Activated T-helper 1 cell treated with anti-CD3 and anti-CD28 coated beads, Interleukin-12 subunit alpha, Interleukin-12 subunit beta, Interleukin-2, Interleukin-4 antibody, amounts not matched to agents 30 ng/mL and 10 ng/mL and 1 ng/mL, durations not matched to agents 14 hours and 24 hours and 36 hours (primary cell): ENCODE measurements at regions not wholly inside any gene's neighbourhood (a gene's known extent, or its start where the extent isn't known, plus 50 kb on each side); places are given as distances from the start of the nearest gene placed in this dataset.
A peak's percentile ranks its signal among the peaks of the same experiment; 100 is the strongest.
"Not testable (repeated sequence)": the region's sequence is repeated elsewhere in the genome, so short reads cannot be mapped to it uniquely, and the experiment has no call there.

ENCODE experiments used
- DNase-seq: peaks from one replicate; pipeline ENCODE4 v3.0.0; 2021; ENCODE audit warnings: low spot score
- H3K27ac Mint-ChIP-seq: one replicate; pipeline ENCODE4 v1.8.0; 2021; ENCODE audit warnings: mild to moderate bottlenecking, mixed read lengths
- H3K27me3 Mint-ChIP-seq: one replicate; pipeline ENCODE4 v1.8.0; 2022; ENCODE audit warnings: mild to moderate bottlenecking, moderate library complexity, mixed read lengths; ENCODE audit not compliant: insufficient read depth
- H3K36me3 Mint-ChIP-seq: one replicate; pipeline ENCODE4 v1.8.0; 2021; ENCODE audit warnings: low read depth, mixed read lengths
- H3K4me1 Mint-ChIP-seq: one replicate; pipeline ENCODE4 v1.8.0; 2021; ENCODE audit warnings: low read depth, mixed read lengths
- H3K4me3 Mint-ChIP-seq: one replicate; pipeline ENCODE4 v1.8.0; 2021; ENCODE audit warnings: mild to moderate bottlenecking, moderate library complexity, mixed read lengths
- H3K9me3 Mint-ChIP-seq: one replicate; pipeline ENCODE4 v1.8.0; 2021; ENCODE audit warnings: mixed read lengths
- intact Hi-C: fragments of 100-400 bp; cut with micrococcal nuclease; formaldehyde crosslinking; loops from one replicate; pipeline ENCODE4 v1.15.1; 2024

DNA sequence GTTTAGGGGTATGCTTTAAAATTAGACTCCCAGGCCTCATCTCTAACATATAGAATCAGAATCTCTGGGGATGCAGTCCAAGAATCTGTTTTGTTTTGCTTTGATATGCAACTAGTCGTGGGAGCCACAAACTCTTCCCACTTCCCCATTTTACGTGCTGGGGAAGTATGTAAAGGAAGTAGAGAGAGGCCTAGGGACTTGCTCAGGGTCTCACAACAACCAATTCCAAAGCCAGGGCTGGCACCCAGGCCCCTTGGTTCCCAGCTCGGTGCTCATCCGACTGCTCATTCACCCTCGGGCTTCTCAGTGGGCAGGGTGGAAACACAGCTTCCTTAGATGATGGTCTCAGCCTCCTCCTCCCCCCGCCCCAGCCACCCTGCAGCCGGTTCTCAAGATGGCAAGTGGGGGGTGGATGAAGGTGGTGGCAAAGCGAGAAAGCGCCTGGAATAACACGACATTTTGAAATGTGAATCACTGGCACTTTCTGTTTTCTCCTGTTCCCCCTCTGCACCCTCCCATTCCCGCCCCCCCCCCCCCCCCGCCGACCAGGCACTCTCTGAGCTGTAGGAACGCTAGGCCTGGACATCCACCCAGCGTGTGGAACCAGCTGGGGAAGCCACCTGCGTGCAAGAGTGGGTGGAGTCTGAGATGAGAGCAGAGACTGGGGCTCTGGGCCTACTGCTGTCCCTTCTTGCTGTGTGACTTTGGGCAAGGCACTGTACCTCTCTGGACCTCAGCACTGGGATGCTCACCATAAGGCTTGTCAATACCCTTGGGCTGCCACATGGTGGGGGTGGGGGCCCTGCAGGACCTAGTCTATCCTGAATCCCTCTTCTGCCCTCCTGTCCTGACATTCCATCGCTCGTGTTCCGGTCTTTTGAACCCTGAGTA is 214.5 kb downstream of the RPLP1 start:
- intact Hi-C loops, result no loop called here
- Mint-ChIP-seq H3K27ac (no peak overlapping the region), H3K4me3 (no peak overlapping the region), H3K36me3 (no peaks in the 10 kb centered on the region), H3K4me1 (peaks cover 16% of the 10 kb centered on the region), H3K9me3 (no peaks in the 10 kb centered on the region), H3K27me3 (peaks cover 2% of the 10 kb centered on the region)
- DNase-seq, result no peak

DNA sequence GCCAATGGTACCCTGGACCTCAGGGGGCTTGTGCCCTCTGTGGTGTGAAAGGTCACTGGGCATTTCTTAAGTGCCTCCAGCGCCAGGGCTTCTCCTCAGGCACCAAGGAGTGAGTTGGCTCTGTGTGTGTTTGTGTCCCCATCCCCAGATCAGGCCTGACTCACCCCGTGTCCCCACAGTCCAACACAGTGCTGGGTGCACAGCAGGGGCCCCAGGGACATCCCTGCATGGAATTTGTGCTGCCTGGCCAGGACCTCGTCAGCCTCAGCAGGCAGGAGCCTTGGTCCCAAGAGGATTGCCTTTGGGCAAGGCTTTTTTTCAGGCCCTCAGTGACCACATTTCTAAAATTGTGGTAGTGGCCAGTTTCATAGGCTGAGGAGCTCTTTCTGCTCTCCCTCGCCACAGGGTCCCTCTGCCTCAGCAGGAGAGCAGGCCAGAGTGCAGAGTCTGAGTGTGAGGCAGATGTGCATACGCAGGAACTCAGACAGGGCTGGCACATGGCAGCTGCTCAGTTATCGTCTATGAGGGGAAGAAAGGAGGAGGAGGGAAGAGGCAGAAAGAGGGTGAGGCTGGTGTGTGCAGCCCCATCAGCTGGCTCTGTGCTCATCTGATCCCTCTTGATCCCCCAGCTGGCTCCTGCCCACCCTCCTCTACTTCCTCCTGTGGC is 215.6 kb downstream of the RPLP1 start:
- Mint-ChIP-seq H3K4me3 (no peak overlapping the region), H3K9me3 (no peaks in the 10 kb centered on the region), H3K4me1 (peaks cover 16% of the 10 kb centered on the region), H3K27ac (no peak overlapping the region), H3K36me3 (no peaks in the 10 kb centered on the region), H3K27me3 (peaks cover 3% of the 10 kb centered on the region)
- no peak for DNase-seq
- intact Hi-C loops, result no loop called here

DNA sequence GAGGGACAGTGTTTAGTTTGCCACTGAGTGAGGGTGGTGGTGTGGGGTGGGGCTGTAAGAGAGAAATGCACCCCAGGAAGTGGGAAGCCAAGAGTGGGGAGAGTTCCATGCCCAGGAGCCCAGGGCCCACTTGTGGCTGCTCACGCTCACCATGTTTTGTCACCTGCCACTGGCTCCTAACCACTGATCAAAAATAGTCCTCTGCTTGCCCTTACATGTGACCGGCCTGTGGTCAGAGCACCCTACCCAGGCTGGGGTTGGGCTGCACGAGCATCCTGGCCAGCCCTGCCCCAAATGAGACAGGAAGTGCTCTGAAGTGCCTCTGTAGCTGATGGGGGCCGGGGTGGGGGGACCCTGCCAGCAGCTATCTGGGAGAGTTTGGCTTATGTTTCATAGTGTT is 216.3 kb downstream of the RPLP1 start:
- no peak for DNase-seq
- peaks cover 7% of the 10 kb centered on the region for H3K27me3 Mint-ChIP-seq
- peaks cover 16% of the 10 kb centered on the region for H3K4me1 Mint-ChIP-seq
- H3K27ac Mint-ChIP-seq, result peak overlapping the region; percentile 16
- no peaks in the 10 kb centered on the region for H3K9me3 Mint-ChIP-seq
- H3K4me3 Mint-ChIP-seq, result no peak overlapping the region
- intact Hi-C loops, result no loop called here
- no peaks in the 10 kb centered on the region for H3K36me3 Mint-ChIP-seq

DNA sequence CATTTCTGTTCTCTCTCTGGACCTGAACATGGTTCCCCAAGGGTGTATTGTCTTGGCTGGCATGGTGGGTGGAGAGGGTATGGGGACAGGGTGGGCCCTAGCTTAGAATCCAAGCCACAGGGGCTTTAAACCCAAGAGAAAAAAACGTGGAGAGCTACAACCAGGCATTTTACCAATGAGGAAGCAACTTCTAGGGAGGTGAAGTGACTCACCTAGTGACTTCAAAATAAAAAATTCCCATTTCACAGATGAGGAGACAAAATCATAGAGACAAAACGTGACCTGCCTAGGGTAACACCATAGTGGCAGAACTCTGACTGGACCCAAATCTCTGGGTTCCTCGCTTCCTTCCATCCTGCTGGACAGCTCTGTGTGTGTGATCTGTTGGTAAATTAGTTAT is 216.8 kb downstream of the RPLP1 start:
- no peaks in the 10 kb centered on the region for H3K9me3 Mint-ChIP-seq
- peaks cover 16% of the 10 kb centered on the region for H3K4me1 Mint-ChIP-seq
- H3K36me3 Mint-ChIP-seq, result no peaks in the 10 kb centered on the region
- H3K27ac Mint-ChIP-seq, result no peak overlapping the region
- peaks cover 7% of the 10 kb centered on the region for H3K27me3 Mint-ChIP-seq
- intact Hi-C loops, result no loop called here
- H3K4me3 Mint-ChIP-seq, result no peak overlapping the region
- DNase-seq, result no peak

DNA sequence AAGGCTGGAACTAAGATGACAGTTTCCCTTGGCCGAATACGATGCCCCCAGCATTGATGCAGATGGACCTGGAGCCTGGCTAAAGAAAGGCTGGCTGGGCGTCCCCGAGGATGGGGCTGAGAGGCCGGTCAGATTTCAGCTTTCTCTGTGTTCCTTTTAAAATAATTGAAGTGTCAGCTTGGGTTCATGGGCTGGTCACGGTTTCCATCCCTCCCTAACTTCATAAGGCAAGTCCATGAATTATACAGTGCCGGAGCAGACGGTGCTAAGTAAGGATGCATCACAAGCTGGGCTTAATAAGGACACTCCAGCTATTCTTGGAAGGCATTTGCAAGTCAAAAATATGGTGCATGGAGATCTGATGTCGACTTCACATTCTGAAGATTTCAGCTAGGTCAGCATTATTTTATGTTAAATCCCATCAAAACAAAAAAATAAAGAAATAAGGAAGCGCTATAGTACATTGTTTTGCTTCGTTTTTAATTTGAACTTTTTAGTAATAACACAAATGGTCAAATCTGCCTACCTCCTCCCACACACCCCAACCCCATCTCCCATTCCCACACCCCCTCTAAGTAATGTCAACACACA is 220.8 kb downstream of the RPLP1 start:
- H3K4me3 Mint-ChIP-seq, result no peak overlapping the region
- H3K36me3 Mint-ChIP-seq, result no peaks in the 10 kb centered on the region
- no peak overlapping the region for H3K27ac Mint-ChIP-seq
- no peaks in the 10 kb centered on the region for H3K9me3 Mint-ChIP-seq
- intact Hi-C loops, result no loop called here
- peaks cover 10% of the 10 kb centered on the region for H3K4me1 Mint-ChIP-seq
- no peak for DNase-seq
- H3K27me3 Mint-ChIP-seq, result peaks cover 22% of the 10 kb centered on the region

DNA sequence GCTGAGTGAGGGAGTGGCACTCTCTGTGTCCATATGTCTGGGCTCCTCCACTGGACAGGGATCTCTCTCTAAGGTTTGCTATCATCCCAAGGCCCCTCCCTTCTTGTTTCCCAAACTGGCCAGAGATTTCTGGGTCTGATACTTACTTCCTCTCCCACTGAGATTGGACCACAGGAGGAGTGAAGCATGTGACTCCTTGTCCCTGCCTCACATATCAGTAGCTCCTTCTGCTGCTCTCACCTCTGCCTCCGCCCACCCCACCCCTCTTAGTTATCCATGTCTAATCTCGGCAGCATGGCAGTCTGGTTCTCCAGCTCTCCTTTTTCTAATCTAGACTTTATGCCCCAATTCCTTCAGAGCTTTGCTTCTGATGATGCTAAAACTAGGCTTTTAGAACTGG is 223.1 kb downstream of the RPLP1 start:
- Mint-ChIP-seq H3K27me3 (peaks cover 26% of the 10 kb centered on the region), H3K36me3 (no peaks in the 10 kb centered on the region)
- intact Hi-C loops, result no loop called here

DNA sequence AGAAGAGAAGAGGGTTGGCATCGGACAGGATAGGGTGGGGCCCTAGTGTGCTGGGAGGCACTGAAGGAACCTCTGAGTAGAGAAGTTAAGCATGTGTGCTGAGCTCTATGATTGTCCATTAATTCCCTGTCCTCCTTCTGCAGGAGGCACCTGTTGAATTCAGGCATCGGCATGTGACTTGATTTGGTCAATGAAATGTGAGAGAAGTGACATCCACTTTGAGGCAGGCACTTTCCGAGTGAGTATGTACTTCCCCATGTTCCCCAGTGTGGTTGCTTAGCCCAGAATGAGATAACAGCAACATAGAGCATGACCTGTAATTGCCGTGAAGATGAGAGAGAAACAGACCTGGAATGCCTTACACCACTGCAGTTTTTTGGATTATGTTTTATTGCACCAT is 224.8 kb downstream of the RPLP1 start:
- no peak overlapping the region for H3K4me3 Mint-ChIP-seq
- no peak overlapping the region for H3K27ac Mint-ChIP-seq
- H3K9me3 Mint-ChIP-seq, result peaks cover 4% of the 10 kb centered on the region
- peaks cover 26% of the 10 kb centered on the region for H3K27me3 Mint-ChIP-seq
- H3K4me1 Mint-ChIP-seq, result peaks cover 13% of the 10 kb centered on the region
- intact Hi-C loops, result no loop called here
- no peak for DNase-seq
- H3K36me3 Mint-ChIP-seq, result peaks cover 2% of the 10 kb centered on the region

More for the DNA sequence above, 223.1 kb downstream of the RPLP1 start:
- Mint-ChIP-seq H3K27ac (no peak overlapping the region), H3K9me3 (no peaks in the 10 kb centered on the region), H3K4me1 (peaks cover 13% of the 10 kb centered on the region), H3K4me3 (no peak overlapping the region)
- DNase-seq, result no peak

DNA sequence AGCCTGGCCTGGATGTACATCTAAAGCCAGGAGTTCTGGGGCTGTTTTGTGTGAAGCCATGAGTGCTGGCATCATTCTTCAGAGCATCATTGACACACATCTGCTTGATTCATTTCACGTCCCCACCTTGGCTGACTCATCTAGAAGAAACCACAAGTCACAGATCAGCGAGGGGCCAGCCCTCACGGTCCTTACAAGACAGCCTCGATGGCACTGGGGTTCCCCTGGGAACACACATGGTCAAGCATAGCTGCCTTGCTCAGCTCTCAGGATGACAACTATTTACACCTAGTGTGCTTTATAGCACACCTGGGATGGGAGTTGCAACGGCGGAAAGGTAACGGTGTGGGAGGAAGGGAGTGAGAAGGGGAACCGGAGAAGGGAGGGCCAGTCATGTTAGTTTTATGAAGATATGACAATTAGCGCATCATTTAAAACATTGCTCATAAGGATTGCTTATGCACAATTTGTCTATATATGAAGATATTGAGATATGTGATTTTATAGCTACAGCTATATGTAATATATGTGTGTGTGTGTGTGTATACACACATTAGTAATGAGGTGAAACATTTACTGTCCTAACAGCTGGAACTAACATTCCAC is 227.1 kb downstream of the RPLP1 start:
- Mint-ChIP-seq H3K4me3 (no peak overlapping the region), H3K27me3 (peaks cover 22% of the 10 kb centered on the region), H3K4me1 (peaks cover 19% of the 10 kb centered on the region), H3K9me3 (peaks cover 11% of the 10 kb centered on the region), H3K36me3 (peaks cover 2% of the 10 kb centered on the region), H3K27ac (no peak overlapping the region)
- DNase-seq, result peak; percentile 6
- intact Hi-C loops, result loop anchor here (2.0 kb wide), 2 partner anchors 35 to 75 kb away; no protein-coding TSS in a partner anchor

- H3K4me3 Mint-ChIP-seq, H3K27me3 Mint-ChIP-seq, DNase-seq, H3K36me3 Mint-ChIP-seq, H3K27ac Mint-ChIP-seq, intact Hi-C loops: not testable (repeated sequence)
- Mint-ChIP-seq H3K9me3 (peaks cover 25% of the 10 kb centered on the region), H3K4me1 (peaks cover 12% of the 10 kb centered on the region)
Observed at GRCh38 chr15:69684823-69685222, 232.2 kb downstream of the RPLP1 start.

- Mint-ChIP-seq H3K27me3 (peaks cover 2% of the 10 kb centered on the region), H3K9me3 (peaks cover 30% of the 10 kb centered on the region), H3K4me1 (peaks cover 6% of the 10 kb centered on the region), H3K4me3 (no peak overlapping the region), H3K27ac (no peak overlapping the region), H3K36me3 (peaks cover 3% of the 10 kb centered on the region)
- no peak for DNase-seq
- intact Hi-C loops, result no loop called here
Observed at GRCh38 chr15:69685512-69686452, 233.2 kb downstream of the RPLP1 start.

- H3K36me3 Mint-ChIP-seq, result peaks cover 3% of the 10 kb centered on the region
- DNase-seq, result no peak
- H3K27me3 Mint-ChIP-seq, result peaks cover 2% of the 10 kb centered on the region
- intact Hi-C loops, result no loop called here
- peaks cover 6% of the 10 kb centered on the region for H3K4me1 Mint-ChIP-seq
- no peak overlapping the region for H3K27ac Mint-ChIP-seq
- H3K9me3 Mint-ChIP-seq, result peaks cover 30% of the 10 kb centered on the region
- H3K4me3 Mint-ChIP-seq, result no peak overlapping the region
Observed at GRCh38 chr15:69686626-69687025, 234.0 kb downstream of the RPLP1 start.

DNA sequence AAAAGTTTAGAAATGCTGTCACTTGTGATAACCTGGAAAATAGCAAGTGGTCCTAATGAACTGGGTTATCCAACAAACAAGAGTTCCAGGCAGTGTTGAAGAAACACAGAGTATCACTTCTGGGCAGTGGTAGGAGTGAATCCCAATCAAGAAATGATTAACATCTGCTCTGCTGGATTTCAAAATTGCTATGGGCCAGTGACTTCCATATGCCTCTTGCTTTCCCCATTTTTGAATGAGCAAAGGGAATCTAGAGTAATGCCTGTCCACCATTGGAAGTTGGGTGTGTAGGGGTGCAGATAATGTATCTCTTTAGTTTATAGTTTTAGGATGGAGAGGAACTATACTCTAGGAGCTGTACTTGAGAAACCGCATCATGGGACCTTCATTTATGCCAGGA is 236.5 kb downstream of the RPLP1 start:
- DNase-seq, result no peak
- H3K36me3 Mint-ChIP-seq, result peaks cover 1% of the 10 kb centered on the region
- peaks cover 15% of the 10 kb centered on the region for H3K27me3 Mint-ChIP-seq
- peaks cover 23% of the 10 kb centered on the region for H3K9me3 Mint-ChIP-seq
- H3K4me3 Mint-ChIP-seq, result no peak overlapping the region
- no peaks in the 10 kb centered on the region for H3K4me1 Mint-ChIP-seq
- intact Hi-C loops, result no loop called here
- H3K27ac Mint-ChIP-seq, result no peak overlapping the region
